IMR-90 (cell line): ENCODE measurements at regions not wholly inside any gene's neighbourhood (a gene's known extent, or its start where the extent isn't known, plus 50 kb on each side); places are given as distances from the start of the nearest gene placed in this dataset.

ENCODE experiments used
- ATAC-seq: fragments of 200-7000 bp; cut with Tn5 transposase; 2 replicates; pipeline ENCODE4 v1.9.1; 2020; ENCODE audit warnings: low read depth, mild to moderate bottlenecking, moderate library complexity
- BruUV-seq: library from RNA; stranded (reverse); fragments of 400-500 nt; replicated peaks from 2 replicates; lab custom pipeline; 2021; lab: Mats Ljungman, UMichigan
- CTCF ChIA-PET: fragments of 300-600 bp; formaldehyde crosslinking; extraction: SDS; loops from one replicate; lab custom pipeline; 2021; ENCODE audit warnings: antibody characterized with exemption; lab: Yijun Ruan, JAX
- POLR2A ChIA-PET: fragments of 300-600 bp; sonication (Branson Sonifier 250); formaldehyde crosslinking; loops from one replicate; lab custom pipeline; 2022; ENCODE audit warnings: antibody characterized with exemption; ENCODE audit not compliant: unreplicated experiment; lab: Charles Lee
- DNase-seq: peaks from one replicate; pipeline ENCODE4 v3.0.0; 2013
- H2AFZ ChIP-seq: replicated peaks from 2 replicates; pipeline ENCODE3; 2013; ENCODE audit warnings: low read length, mild to moderate bottlenecking; ENCODE audit not compliant: poor library complexity
- H2AK5ac ChIP-seq: 2 replicates; pipeline ENCODE4 v1.6.1; 2013; ENCODE audit warnings: low read depth, low read length, inconsistent platforms
- H2AK9ac ChIP-seq: replicated peaks from 2 replicates; pipeline ENCODE3; 2013; ENCODE audit warnings: mild to moderate bottlenecking, low read depth, low read length, moderate library complexity; ENCODE audit not compliant: poor library complexity
- H2BK120ac ChIP-seq: 2 replicates; pipeline ENCODE4 v1.6.1; 2013; ENCODE audit warnings: low read depth, low read length, inconsistent platforms
- H2BK15ac ChIP-seq: 3 replicates; pipeline ENCODE4 v1.6.1; 2013; ENCODE audit warnings: low read depth, low read length, inconsistent platforms
- H2BK20ac ChIP-seq: 2 replicates; pipeline ENCODE4 v1.6.1; 2013; ENCODE audit warnings: low read depth, mild to moderate bottlenecking, inconsistent platforms, low read length, moderate library complexity
- H2BK5ac ChIP-seq: 2 replicates; pipeline ENCODE4 v1.6.1; 2013; ENCODE audit warnings: mild to moderate bottlenecking, low read depth, low read length, inconsistent platforms; ENCODE audit not compliant: poor library complexity, severe bottlenecking
- H3K14ac ChIP-seq: replicated peaks from 2 replicates; pipeline ENCODE4 v1.6.1; 2013; ENCODE audit warnings: low read depth, low read length, inconsistent platforms
- H3K18ac ChIP-seq: 2 replicates; pipeline ENCODE4 v1.6.1; 2013; ENCODE audit warnings: low read depth, low read length, control low read depth
- H3K23ac ChIP-seq: 2 replicates; pipeline ENCODE4 v1.6.1; 2013; ENCODE audit warnings: low read depth, low read length, inconsistent platforms
- H3K27ac ChIP-seq: 2 replicates; pipeline ENCODE4 v1.5.1; 2013; ENCODE audit warnings: mild to moderate bottlenecking, control low read depth, low read length; ENCODE audit not compliant: insufficient read depth
- H3K27me3 ChIP-seq: 2 replicates; pipeline ENCODE4 v1.6.1; 2013; ENCODE audit warnings: low read length; ENCODE audit not compliant: control insufficient read depth, insufficient read depth
- H3K36me3 ChIP-seq: 2 replicates; pipeline ENCODE4 v1.6.1; 2013; ENCODE audit warnings: low read length, mixed read lengths; ENCODE audit not compliant: control insufficient read depth, insufficient read depth
- H3K4ac ChIP-seq: 2 replicates; pipeline ENCODE4 v1.6.1; 2013; ENCODE audit warnings: low read depth, low read length, inconsistent platforms
- H3K4me1 ChIP-seq: 2 replicates; pipeline ENCODE4 v1.6.1; 2013; ENCODE audit warnings: low read length, mixed read lengths; ENCODE audit not compliant: control insufficient read depth, insufficient read depth
- H3K4me2 ChIP-seq: 2 replicates; pipeline ENCODE4 v1.6.1; 2013; ENCODE audit warnings: low read depth, mild to moderate bottlenecking, control low read depth, low read length, moderate library complexity
- H3K4me3 ChIP-seq: 2 replicates; pipeline ENCODE4 v1.5.1; 2013; ENCODE audit warnings: low read depth, mild to moderate bottlenecking, control low read depth, low read length, moderate library complexity; ENCODE audit not compliant: insufficient read depth
- H3K56ac ChIP-seq: 2 replicates; pipeline ENCODE4 v1.6.1; 2013; ENCODE audit warnings: low read length, inconsistent platforms; ENCODE audit not compliant: insufficient read depth; ENCODE audit errors: extremely low read depth
- H3K79me1 ChIP-seq, 2 experiments: 2 replicates each; pipeline ENCODE4 v1.6.1; 2013; ENCODE audit warnings: low read length in 2 of 2, inconsistent platforms in 1 of 2, low read depth in 1 of 2
- H3K9ac ChIP-seq: 2 replicates; pipeline ENCODE4 v1.6.1; 2013; ENCODE audit warnings: low read depth, low read length, control low read depth
- H3K9me1 ChIP-seq: 2 replicates; pipeline ENCODE4 v1.6.1; 2013; ENCODE audit warnings: low read length, inconsistent platforms; ENCODE audit not compliant: insufficient read depth
- H3K9me3 ChIP-seq: 2 replicates; pipeline ENCODE4 v1.6.1; 2013; ENCODE audit warnings: low read length; ENCODE audit not compliant: control insufficient read depth, insufficient read depth
- H4K20me1 ChIP-seq: 2 replicates; pipeline ENCODE4 v1.6.1; 2013; ENCODE audit warnings: low read length, inconsistent platforms; ENCODE audit not compliant: insufficient read depth
- H4K5ac ChIP-seq: 2 replicates; pipeline ENCODE4 v1.6.1; 2013; ENCODE audit warnings: mild to moderate bottlenecking, low read depth, low read length, control low read depth
- H4K8ac ChIP-seq, 2 experiments: 2 replicates each; pipeline ENCODE4 v1.6.1; 2013; ENCODE audit warnings: low read depth in 2 of 2, low read length in 2 of 2, control low read depth in 1 of 2, inconsistent platforms in 1 of 2
- H4K91ac ChIP-seq: 2 replicates; pipeline ENCODE4 v1.6.1; 2013; ENCODE audit warnings: low read depth, low read length, inconsistent platforms; ENCODE audit not compliant: insufficient read depth
- USF2 ChIP-seq: fragments of 150-350 bp; IDR thresholded peaks from 2 replicates; pipeline ENCODE4 v1.6.1; 2017; ENCODE audit warnings: mild to moderate bottlenecking, antibody characterized with exemption, low read length, low read depth
- WGBS, 2 experiments: methylation state at CpG; one replicate each; pipeline versions ENCODE4 v1.1.5 to v1.1.7; 2013; ENCODE audit warnings: missing lambda C conversion rate in 2 of 2; ENCODE audit not compliant: insufficient read length in 1 of 2; ENCODE audit errors: extremely low coverage in 2 of 2; 5-methylcytosine and 5-hydroxymethylcytosine counted together
- dilution Hi-C: fragments of 300-500 bp; cut with HindIII; formaldehyde crosslinking; loops from one replicate; pipeline ENCODE4 v1.14.3; 2018; ENCODE audit warnings: low sequenced_read_pairs; ENCODE audit not compliant: unreplicated experiment
- in situ Hi-C: fragments of 300-500 bp; cut with MboI; formaldehyde crosslinking; loops from 3 replicates; pipeline ENCODE4 v1.14.3; 2019; ENCODE audit warnings: low sequenced_read_pairs, inconsistent platforms, mixed read lengths
- intact Hi-C: fragments of 100-400 bp; cut with micrococcal nuclease; formaldehyde crosslinking; loops from 2 replicates; pipeline ENCODE4 v1.10.0; 2022
- TF ChIP-seq, protein P1 (sequence below): conservative IDR thresholded peaks from 2 replicates; pipeline ENCODE4 v1.5.1; 2012; ENCODE audit warnings: mild to moderate bottlenecking, low read depth, low read length, improper control_type of control experiment

DNA sequence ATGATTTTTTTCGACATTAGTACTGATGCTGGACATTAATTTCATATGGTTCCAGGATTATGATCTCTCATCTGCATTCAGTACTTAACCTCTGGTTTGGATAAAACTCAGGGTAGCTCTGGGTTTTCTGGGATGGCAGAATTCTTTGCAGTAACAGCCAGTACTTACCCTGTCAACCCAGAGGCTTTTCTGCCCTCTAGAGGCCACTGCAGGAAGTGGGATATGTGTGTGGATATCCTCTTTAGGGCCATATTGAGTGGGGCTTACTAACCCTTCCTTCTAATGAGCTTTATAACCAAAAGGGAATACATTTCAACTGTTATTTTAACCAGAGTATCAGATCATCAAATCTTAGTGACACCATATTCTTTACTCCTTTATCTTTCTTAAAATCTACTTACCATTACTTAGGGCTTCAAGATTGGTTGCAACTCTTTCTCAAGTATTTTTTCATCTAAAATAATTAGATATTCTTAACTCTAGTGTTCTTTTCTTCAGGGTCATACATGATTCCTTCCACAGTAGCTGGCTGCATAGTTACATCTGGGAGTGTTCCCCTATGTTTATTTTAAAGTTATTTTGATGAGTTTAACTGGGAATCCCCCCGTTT, 488.0 kb upstream of the STXBP6 start:
- CTCF ChIA-PET: no interaction called here
- no peak overlapping the region for H4K5ac ChIP-seq
- in situ Hi-C loops (no loop called here), intact Hi-C loops (no loop called here), dilution Hi-C loops (no loop called here)
- H3K4me2 ChIP-seq: no peak overlapping the region
- no peak overlapping the region for H2BK5ac ChIP-seq
- TF ChIP-seq, protein P1, sequence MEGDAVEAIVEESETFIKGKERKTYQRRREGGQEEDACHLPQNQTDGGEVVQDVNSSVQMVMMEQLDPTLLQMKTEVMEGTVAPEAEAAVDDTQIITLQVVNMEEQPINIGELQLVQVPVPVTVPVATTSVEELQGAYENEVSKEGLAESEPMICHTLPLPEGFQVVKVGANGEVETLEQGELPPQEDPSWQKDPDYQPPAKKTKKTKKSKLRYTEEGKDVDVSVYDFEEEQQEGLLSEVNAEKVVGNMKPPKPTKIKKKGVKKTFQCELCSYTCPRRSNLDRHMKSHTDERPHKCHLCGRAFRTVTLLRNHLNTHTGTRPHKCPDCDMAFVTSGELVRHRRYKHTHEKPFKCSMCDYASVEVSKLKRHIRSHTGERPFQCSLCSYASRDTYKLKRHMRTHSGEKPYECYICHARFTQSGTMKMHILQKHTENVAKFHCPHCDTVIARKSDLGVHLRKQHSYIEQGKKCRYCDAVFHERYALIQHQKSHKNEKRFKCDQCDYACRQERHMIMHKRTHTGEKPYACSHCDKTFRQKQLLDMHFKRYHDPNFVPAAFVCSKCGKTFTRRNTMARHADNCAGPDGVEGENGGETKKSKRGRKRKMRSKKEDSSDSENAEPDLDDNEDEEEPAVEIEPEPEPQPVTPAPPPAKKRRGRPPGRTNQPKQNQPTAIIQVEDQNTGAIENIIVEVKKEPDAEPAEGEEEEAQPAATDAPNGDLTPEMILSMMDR: peak; percentile 16; the same call in 1 of the 2 replicates
- no peak for TF ChIP-seq USF2
- no peak overlapping the region for H2AK9ac ChIP-seq
- no peaks in the 10 kb centered on the region for H3K27me3 ChIP-seq
- POLR2A ChIA-PET: no interaction called here
- H3K27ac ChIP-seq: no peak overlapping the region
- ATAC-seq (no peak), DNase-seq (no peak)
- no peak overlapping the region for H3K9ac ChIP-seq
- H3K79me1 ChIP-seq: no peaks in the 10 kb centered on the region
- H2BK15ac ChIP-seq: no peak overlapping the region
- H3K9me1 ChIP-seq: no peaks in the 10 kb centered on the region
- H4K20me1 ChIP-seq: no peaks in the 10 kb centered on the region
- H2AK5ac ChIP-seq: no peak overlapping the region
- no peak overlapping the region for H2AFZ ChIP-seq
- H3K36me3 ChIP-seq: no peaks in the 10 kb centered on the region
- no peak overlapping the region for H2BK120ac ChIP-seq
- no peak overlapping the region for H4K91ac ChIP-seq
- H3K4ac ChIP-seq: no peak overlapping the region
- H3K4me1 ChIP-seq: no peaks in the 10 kb centered on the region
- no peak overlapping the region for H3K14ac ChIP-seq
- peaks cover 12% of the 10 kb centered on the region for H3K9me3 ChIP-seq
- H3K23ac ChIP-seq: no peak overlapping the region
- H3K56ac ChIP-seq: no peak overlapping the region
- no peak overlapping the region for H4K8ac ChIP-seq
- no CpG with 5 or more reads among the region's 2 CpGs for WGBS, 2 experiments
- H3K4me3 ChIP-seq: no peak overlapping the region
- H3K18ac ChIP-seq: no peak overlapping the region
- no peak overlapping the region for H2BK20ac ChIP-seq
- no TSS peak for BruUV-seq
